ENCODE measurements at regions not wholly inside any gene's neighbourhood (a gene's known extent, or its start where the extent isn't known, plus 50 kb on each side); places are given as distances from the start of the nearest gene placed in this dataset.

GRCh38 chr4:8705161-8706145, 112.9 kb downstream of the CPZ start:
- Histone ChIP-seq H3K9me3 (no peaks in the 10 kb centered on the region), H3K4me1 (no peaks in the 10 kb centered on the region), H3K4me3 (no peak overlapping the region), H3K27me3 (peaks cover 0 to 8% of the 10 kb centered on the region in 2 donors), H3K36me3 (replicated peaks in 1 of 2; ENCODE audit: insufficient read depth in 1 of 2, low read depth in 2 of 2) (no peaks in the 10 kb centered on the region), H3K27ac (no peak overlapping the region)
- no peak for TF ChIP-seq POLR2A (IDR thresholded peaks at IDR 0.05)
- no peak for TF ChIP-seq CTCF (IDR thresholded peaks at IDR 0.05)
- peak in 2 of 4 donors; percentile 6 to 7 for DNase-seq
- WGBS, 2 donors, result 42 to 55% methylated on average over 8 to 23 of the region's 23 CpGs
- ATAC-seq, result no peak
- intact Hi-C loops (cut with DNase I), result no loop called here

- no peaks in the 10 kb centered on the region for H3K9me3 ChIP-seq
- 49 to 64% methylated on average over 9 of the region's 9 CpGs for WGBS, 2 donors
- H3K27me3 ChIP-seq, result peaks cover 0 to 8% of the 10 kb centered on the region in 2 donors
- no peak overlapping the region for H3K4me3 ChIP-seq
- TF ChIP-seq POLR2A (IDR thresholded peaks at IDR 0.05) (no peak), CTCF (IDR thresholded peaks at IDR 0.05) (no peak)
- no peak for ATAC-seq
- intact Hi-C loops (cut with DNase I), result no loop called here
- DNase-seq, result peak in 1 of 4 donors; percentile 1
- no peaks in the 10 kb centered on the region for H3K4me1 ChIP-seq
- H3K27ac ChIP-seq, result no peak overlapping the region
- no peaks in the 10 kb centered on the region for H3K36me3 ChIP-seq (replicated peaks in 1 of 2; ENCODE audit: insufficient read depth in 1 of 2, low read depth in 2 of 2)
These were observed 112.1 kb downstream of the CPZ start for GRCh38 chr4:8704632-8705031.

GRCh38 chr4:8703857-8704495, 111.4 kb downstream of the CPZ start:
- peak in 1 of 4 donors; percentile 3 for DNase-seq
- Histone ChIP-seq H3K27me3 (peaks cover 0 to 8% of the 10 kb centered on the region in 2 donors), H3K27ac (no peak overlapping the region), H3K4me1 (no peaks in the 10 kb centered on the region), H3K9me3 (no peaks in the 10 kb centered on the region), H3K36me3 (replicated peaks in 1 of 2; ENCODE audit: insufficient read depth in 1 of 2, low read depth in 2 of 2) (no peaks in the 10 kb centered on the region), H3K4me3 (no peak overlapping the region)
- WGBS, 2 donors, result 33 to 36% methylated on average over 8 to 11 of the region's 11 CpGs
- no peak for TF ChIP-seq CTCF (IDR thresholded peaks at IDR 0.05)
- no peak for TF ChIP-seq POLR2A (IDR thresholded peaks at IDR 0.05)
- intact Hi-C loops (cut with DNase I), result no loop called here
- ATAC-seq, result no peak

- H3K27me3 ChIP-seq, result peaks cover 0 to 8% of the 10 kb centered on the region in 2 donors
- H3K4me3 ChIP-seq, result no peak overlapping the region
- H3K9me3 ChIP-seq, result no peaks in the 10 kb centered on the region
- intact Hi-C loops (cut with DNase I), result no loop called here
- 58 to 60% methylated on average over 4 of the region's 4 CpGs for WGBS, 2 donors
- H3K36me3 ChIP-seq (replicated peaks in 1 of 2; ENCODE audit: insufficient read depth in 1 of 2, low read depth in 2 of 2), result no peaks in the 10 kb centered on the region
- no peaks in the 10 kb centered on the region for H3K4me1 ChIP-seq
- DNase-seq, result no peak
- no peak overlapping the region for H3K27ac ChIP-seq
- TF ChIP-seq POLR2A (IDR thresholded peaks at IDR 0.05), result no peak
- TF ChIP-seq CTCF (IDR thresholded peaks at IDR 0.05), result no peak
- no peak for ATAC-seq
These were observed 110.8 kb downstream of the CPZ start for GRCh38 chr4:8703401-8703696.
